GM12865 (cell line): ENCODE measurements at regions not wholly inside any gene's neighbourhood (a gene's known extent, or its start where the extent isn't known, plus 50 kb on each side); places are given as distances from the start of the nearest gene placed in this dataset.
A peak's percentile ranks its signal among the peaks of the same experiment; 100 is the strongest.

ENCODE experiments used
- DNase-seq: peaks from one replicate; pipeline ENCODE4 v3.0.0; 2010; ENCODE audit warnings: low read depth
- H3K4me3 ChIP-seq: 2 replicates; pipeline ENCODE4 v1.5.1; 2011; ENCODE audit warnings: mild to moderate bottlenecking, low read depth, low read length, control low read depth
- TF ChIP-seq, protein P1 (sequence below): IDR thresholded peaks from 2 replicates; pipeline ENCODE4 v1.5.1; 2011; ENCODE audit warnings: low read length, control low read depth, low read depth, inconsistent platforms; ENCODE audit not compliant: insufficient read depth; ENCODE audit errors: missing control alignments

DNA sequence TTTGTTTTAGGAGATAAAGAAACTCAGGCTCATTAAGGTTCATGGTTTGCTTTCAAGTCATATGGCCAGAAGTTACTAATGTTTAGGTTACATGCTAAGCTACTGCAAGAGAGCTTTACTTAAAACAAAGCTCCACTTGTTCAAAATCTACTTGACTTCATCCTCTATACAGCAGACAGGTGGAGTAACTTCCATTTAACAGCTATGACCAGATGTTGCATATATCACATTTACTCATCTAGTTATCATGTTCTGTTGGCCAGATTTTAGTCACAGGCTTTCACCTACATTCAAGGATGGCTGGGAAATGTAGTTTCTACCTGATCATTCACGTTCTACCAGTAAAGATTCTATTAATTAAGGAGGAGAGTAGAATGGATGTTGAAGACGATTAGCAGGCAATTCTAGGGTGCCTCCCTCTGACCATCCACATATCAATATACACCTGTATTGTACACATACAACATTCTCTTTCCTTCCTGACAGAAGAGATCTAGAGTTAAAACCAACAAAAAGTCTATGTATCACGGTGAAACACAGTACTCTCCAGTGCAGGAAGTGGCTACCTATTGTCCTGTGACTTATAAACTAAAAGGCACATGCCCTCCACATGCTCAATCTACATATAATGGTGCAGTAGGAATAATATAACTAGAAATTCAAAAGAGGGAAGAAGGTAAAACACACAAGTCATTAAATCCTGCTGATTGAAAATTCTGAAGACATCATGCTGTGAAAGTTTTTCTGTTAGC is 488.0 kb downstream of the MDFIC start:
- TF ChIP-seq, protein P1, sequence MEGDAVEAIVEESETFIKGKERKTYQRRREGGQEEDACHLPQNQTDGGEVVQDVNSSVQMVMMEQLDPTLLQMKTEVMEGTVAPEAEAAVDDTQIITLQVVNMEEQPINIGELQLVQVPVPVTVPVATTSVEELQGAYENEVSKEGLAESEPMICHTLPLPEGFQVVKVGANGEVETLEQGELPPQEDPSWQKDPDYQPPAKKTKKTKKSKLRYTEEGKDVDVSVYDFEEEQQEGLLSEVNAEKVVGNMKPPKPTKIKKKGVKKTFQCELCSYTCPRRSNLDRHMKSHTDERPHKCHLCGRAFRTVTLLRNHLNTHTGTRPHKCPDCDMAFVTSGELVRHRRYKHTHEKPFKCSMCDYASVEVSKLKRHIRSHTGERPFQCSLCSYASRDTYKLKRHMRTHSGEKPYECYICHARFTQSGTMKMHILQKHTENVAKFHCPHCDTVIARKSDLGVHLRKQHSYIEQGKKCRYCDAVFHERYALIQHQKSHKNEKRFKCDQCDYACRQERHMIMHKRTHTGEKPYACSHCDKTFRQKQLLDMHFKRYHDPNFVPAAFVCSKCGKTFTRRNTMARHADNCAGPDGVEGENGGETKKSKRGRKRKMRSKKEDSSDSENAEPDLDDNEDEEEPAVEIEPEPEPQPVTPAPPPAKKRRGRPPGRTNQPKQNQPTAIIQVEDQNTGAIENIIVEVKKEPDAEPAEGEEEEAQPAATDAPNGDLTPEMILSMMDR = no peak
- DNase-seq = no peak
- H3K4me3 ChIP-seq = no peak overlapping the region

GRCh38 chr7:115406219-115406618 is 484.3 kb downstream of the MDFIC start:
- DNase-seq = no peak
- TF ChIP-seq, protein P1 = no peak
- no peak overlapping the region for H3K4me3 ChIP-seq

DNA sequence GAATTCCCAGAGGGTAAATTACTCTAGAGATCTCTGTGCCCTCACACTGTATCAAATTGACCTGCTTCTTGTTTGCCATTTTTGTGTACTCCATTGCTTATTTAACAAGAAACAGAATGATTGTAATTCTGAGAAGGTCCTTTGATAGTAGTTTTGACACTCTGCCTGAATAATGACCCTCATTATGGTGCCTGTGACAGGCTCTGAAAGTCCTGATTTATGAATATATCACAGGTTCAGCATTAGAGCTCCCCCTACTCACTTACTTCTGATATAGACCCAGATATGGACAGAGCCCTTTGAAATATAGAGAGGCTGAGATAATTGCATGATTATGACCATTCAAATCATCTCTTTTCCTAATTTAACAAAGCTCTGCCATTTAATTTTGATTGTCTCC is 465.2 kb downstream of the MDFIC start:
- TF ChIP-seq, protein P1 = no peak
- no peak for DNase-seq
- H3K4me3 ChIP-seq = no peak overlapping the region

DNA sequence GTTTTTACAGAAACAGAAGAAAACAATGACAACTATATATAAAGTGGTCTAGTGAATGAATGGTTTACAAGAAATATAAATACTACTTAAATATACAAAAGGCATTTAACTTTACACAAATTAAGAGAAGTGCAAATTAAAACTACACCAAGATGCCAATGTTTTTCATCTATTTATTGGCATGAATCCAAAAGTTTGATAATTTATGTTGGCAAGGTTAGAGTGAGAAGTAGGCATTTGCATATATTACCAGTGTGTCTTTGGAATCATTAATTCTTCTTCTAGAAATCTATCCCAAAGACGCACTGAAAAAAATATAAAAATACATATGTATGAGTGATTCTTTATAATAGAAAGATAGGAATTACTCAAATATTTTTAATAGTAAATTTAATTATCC is 457.4 kb downstream of the MDFIC start:
- TF ChIP-seq, protein P1 = no peak
- DNase-seq = no peak

GRCh38 chr7:115368998-115369397 is 447.1 kb downstream of the MDFIC start:
- H3K4me3 ChIP-seq = no peak overlapping the region
- TF ChIP-seq, protein P1 = no peak
- peak; percentile 12 for DNase-seq

More for the DNA sequence above, 457.4 kb downstream of the MDFIC start:
- no peak overlapping the region for H3K4me3 ChIP-seq

DNA sequence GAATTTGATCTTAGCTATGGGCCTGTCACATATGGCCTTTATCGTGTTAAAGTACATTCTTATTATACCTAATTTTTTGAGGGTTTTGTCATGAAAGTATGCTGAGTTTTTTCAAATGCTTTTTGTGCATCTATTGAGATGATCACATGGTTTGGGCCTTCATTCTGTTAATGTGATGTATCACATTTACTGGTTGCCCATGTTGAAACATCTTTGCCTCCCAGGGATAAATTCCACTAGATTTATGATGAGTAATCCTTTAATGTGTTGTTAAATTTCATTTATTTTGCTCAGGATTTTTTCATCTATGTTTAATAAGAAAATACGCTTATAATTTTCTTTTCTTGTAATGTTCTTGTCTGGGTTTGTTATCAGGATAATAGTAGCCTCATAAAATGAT is 442.0 kb downstream of the MDFIC start:
- no peak overlapping the region for H3K4me3 ChIP-seq
- DNase-seq = no peak
- TF ChIP-seq, protein P1 = no peak

DNA sequence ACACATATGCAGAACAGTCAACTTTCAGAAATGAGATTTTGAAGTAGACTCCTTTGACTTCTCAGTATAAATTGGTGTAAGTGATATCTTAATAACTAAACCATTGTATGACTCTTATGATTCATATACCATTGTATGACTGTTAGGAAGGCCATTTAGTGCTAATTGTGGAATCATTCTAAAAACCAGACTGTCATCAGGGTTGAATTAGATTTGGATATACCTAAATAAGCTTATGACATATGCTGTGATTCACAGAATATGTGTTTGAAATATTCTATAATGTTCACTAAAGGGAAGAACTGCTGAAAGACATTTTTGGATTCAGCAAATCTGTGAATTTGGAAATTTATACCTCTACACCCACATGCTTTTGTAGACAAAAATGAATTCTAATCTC is 438.1 kb downstream of the MDFIC start:
- TF ChIP-seq, protein P1 = no peak
- DNase-seq = no peak
- no peak overlapping the region for H3K4me3 ChIP-seq
